IMR-90 (cell line): ENCODE measurements at regions not wholly inside any gene's neighbourhood (a gene's known extent, or its start where the extent isn't known, plus 50 kb on each side); places are given as distances from the start of the nearest gene placed in this dataset.

Experiments
- ATAC-seq: fragments of 200-7000 bp; cut with Tn5 transposase; 2 replicates; pipeline ENCODE4 v1.9.1; 2020; ENCODE audit warnings: low read depth, mild to moderate bottlenecking, moderate library complexity
- BruUV-seq: library from RNA; stranded (reverse); fragments of 400-500 nt; replicated peaks from 2 replicates; lab custom pipeline; 2021; lab: Mats Ljungman, UMichigan
- CTCF ChIA-PET: fragments of 300-600 bp; formaldehyde crosslinking; extraction: SDS; loops from one replicate; lab custom pipeline; 2021; ENCODE audit warnings: antibody characterized with exemption; lab: Yijun Ruan, JAX
- POLR2A ChIA-PET: fragments of 300-600 bp; sonication (Branson Sonifier 250); formaldehyde crosslinking; loops from one replicate; lab custom pipeline; 2022; ENCODE audit warnings: antibody characterized with exemption; ENCODE audit not compliant: unreplicated experiment; lab: Charles Lee
- DNase-seq: peaks from one replicate; pipeline ENCODE4 v3.0.0; 2013
- H2AFZ ChIP-seq: replicated peaks from 2 replicates; pipeline ENCODE3; 2013; ENCODE audit warnings: low read length, mild to moderate bottlenecking; ENCODE audit not compliant: poor library complexity
- H2AK5ac ChIP-seq: 2 replicates; pipeline ENCODE4 v1.6.1; 2013; ENCODE audit warnings: low read depth, low read length, inconsistent platforms
- H2AK9ac ChIP-seq: replicated peaks from 2 replicates; pipeline ENCODE3; 2013; ENCODE audit warnings: mild to moderate bottlenecking, low read depth, low read length, moderate library complexity; ENCODE audit not compliant: poor library complexity
- H2BK120ac ChIP-seq: 2 replicates; pipeline ENCODE4 v1.6.1; 2013; ENCODE audit warnings: low read depth, low read length, inconsistent platforms
- H2BK15ac ChIP-seq: 3 replicates; pipeline ENCODE4 v1.6.1; 2013; ENCODE audit warnings: low read depth, low read length, inconsistent platforms
- H2BK20ac ChIP-seq: 2 replicates; pipeline ENCODE4 v1.6.1; 2013; ENCODE audit warnings: low read depth, mild to moderate bottlenecking, inconsistent platforms, low read length, moderate library complexity
- H2BK5ac ChIP-seq: 2 replicates; pipeline ENCODE4 v1.6.1; 2013; ENCODE audit warnings: mild to moderate bottlenecking, low read depth, low read length, inconsistent platforms; ENCODE audit not compliant: poor library complexity, severe bottlenecking
- H3K14ac ChIP-seq: replicated peaks from 2 replicates; pipeline ENCODE4 v1.6.1; 2013; ENCODE audit warnings: low read depth, low read length, inconsistent platforms
- H3K18ac ChIP-seq: 2 replicates; pipeline ENCODE4 v1.6.1; 2013; ENCODE audit warnings: low read depth, low read length, control low read depth
- H3K23ac ChIP-seq: 2 replicates; pipeline ENCODE4 v1.6.1; 2013; ENCODE audit warnings: low read depth, low read length, inconsistent platforms
- H3K27ac ChIP-seq: 2 replicates; pipeline ENCODE4 v1.5.1; 2013; ENCODE audit warnings: mild to moderate bottlenecking, control low read depth, low read length; ENCODE audit not compliant: insufficient read depth
- H3K27me3 ChIP-seq: 2 replicates; pipeline ENCODE4 v1.6.1; 2013; ENCODE audit warnings: low read length; ENCODE audit not compliant: control insufficient read depth, insufficient read depth
- H3K36me3 ChIP-seq: 2 replicates; pipeline ENCODE4 v1.6.1; 2013; ENCODE audit warnings: low read length, mixed read lengths; ENCODE audit not compliant: control insufficient read depth, insufficient read depth
- H3K4ac ChIP-seq: 2 replicates; pipeline ENCODE4 v1.6.1; 2013; ENCODE audit warnings: low read depth, low read length, inconsistent platforms
- H3K4me1 ChIP-seq: 2 replicates; pipeline ENCODE4 v1.6.1; 2013; ENCODE audit warnings: low read length, mixed read lengths; ENCODE audit not compliant: control insufficient read depth, insufficient read depth
- H3K4me2 ChIP-seq: 2 replicates; pipeline ENCODE4 v1.6.1; 2013; ENCODE audit warnings: low read depth, mild to moderate bottlenecking, control low read depth, low read length, moderate library complexity
- H3K4me3 ChIP-seq: 2 replicates; pipeline ENCODE4 v1.5.1; 2013; ENCODE audit warnings: low read depth, mild to moderate bottlenecking, control low read depth, low read length, moderate library complexity; ENCODE audit not compliant: insufficient read depth
- H3K56ac ChIP-seq: 2 replicates; pipeline ENCODE4 v1.6.1; 2013; ENCODE audit warnings: low read length, inconsistent platforms; ENCODE audit not compliant: insufficient read depth; ENCODE audit errors: extremely low read depth
- H3K79me1 ChIP-seq, 2 experiments: 2 replicates each; pipeline ENCODE4 v1.6.1; 2013; ENCODE audit warnings: low read length in 2 of 2, inconsistent platforms in 1 of 2, low read depth in 1 of 2
- H3K9ac ChIP-seq: 2 replicates; pipeline ENCODE4 v1.6.1; 2013; ENCODE audit warnings: low read depth, low read length, control low read depth
- H3K9me1 ChIP-seq: 2 replicates; pipeline ENCODE4 v1.6.1; 2013; ENCODE audit warnings: low read length, inconsistent platforms; ENCODE audit not compliant: insufficient read depth
- H3K9me3 ChIP-seq: 2 replicates; pipeline ENCODE4 v1.6.1; 2013; ENCODE audit warnings: low read length; ENCODE audit not compliant: control insufficient read depth, insufficient read depth
- H4K20me1 ChIP-seq: 2 replicates; pipeline ENCODE4 v1.6.1; 2013; ENCODE audit warnings: low read length, inconsistent platforms; ENCODE audit not compliant: insufficient read depth
- H4K5ac ChIP-seq: 2 replicates; pipeline ENCODE4 v1.6.1; 2013; ENCODE audit warnings: mild to moderate bottlenecking, low read depth, low read length, control low read depth
- H4K8ac ChIP-seq, 2 experiments: 2 replicates each; pipeline ENCODE4 v1.6.1; 2013; ENCODE audit warnings: low read depth in 2 of 2, low read length in 2 of 2, control low read depth in 1 of 2, inconsistent platforms in 1 of 2
- H4K91ac ChIP-seq: 2 replicates; pipeline ENCODE4 v1.6.1; 2013; ENCODE audit warnings: low read depth, low read length, inconsistent platforms; ENCODE audit not compliant: insufficient read depth
- CEBPB ChIP-seq: IDR thresholded peaks from 2 replicates; pipeline ENCODE4 v1.6.1; 2012; ENCODE audit warnings: low read depth, low read length, improper control_type of control experiment
- CHD1 ChIP-seq: IDR thresholded peaks from 2 replicates; pipeline ENCODE4 v1.6.1; 2012; ENCODE audit warnings: low read depth, low read length, improper control_type of control experiment
- MAFK ChIP-seq: IDR thresholded peaks from 2 replicates; pipeline ENCODE4 v1.6.1; 2012; ENCODE audit warnings: low read depth, low read length, improper control_type of control experiment
- RCOR1 ChIP-seq: IDR thresholded peaks from 2 replicates; pipeline ENCODE4 v1.6.1; 2012; ENCODE audit warnings: mild to moderate bottlenecking, low read length, improper control_type of control experiment; ENCODE audit not compliant: insufficient replicate concordance
- SMC3 ChIP-seq: fragments of 150-350 bp; IDR thresholded peaks from 2 replicates; pipeline ENCODE4 v1.6.1; 2016; ENCODE audit warnings: low read depth, mild to moderate bottlenecking, antibody characterized with exemption, low read length, moderate library complexity
- WGBS, 2 experiments: methylation state at CpG; one replicate each; pipeline versions ENCODE4 v1.1.5 to v1.1.7; 2013; ENCODE audit warnings: missing lambda C conversion rate in 2 of 2; ENCODE audit not compliant: insufficient read length in 1 of 2; ENCODE audit errors: extremely low coverage in 2 of 2; 5-methylcytosine and 5-hydroxymethylcytosine counted together
- dilution Hi-C: fragments of 300-500 bp; cut with HindIII; formaldehyde crosslinking; loops from one replicate; pipeline ENCODE4 v1.14.3; 2018; ENCODE audit warnings: low sequenced_read_pairs; ENCODE audit not compliant: unreplicated experiment
- in situ Hi-C: fragments of 300-500 bp; cut with MboI; formaldehyde crosslinking; loops from 3 replicates; pipeline ENCODE4 v1.14.3; 2019; ENCODE audit warnings: low sequenced_read_pairs, inconsistent platforms, mixed read lengths
- intact Hi-C: fragments of 100-400 bp; cut with micrococcal nuclease; formaldehyde crosslinking; loops from 2 replicates; pipeline ENCODE4 v1.10.0; 2022

- intact Hi-C loops, result no loop called here
- H3K18ac ChIP-seq, result no peak overlapping the region
- H3K27ac ChIP-seq, result no peak overlapping the region
- no peak overlapping the region for H2BK15ac ChIP-seq
- peaks cover 4% of the 10 kb centered on the region; the same call in 1 of the 2 replicates for H3K4me1 ChIP-seq
- in situ Hi-C loops, result no loop called here
- H3K27me3 ChIP-seq, result no peaks in the 10 kb centered on the region
- no peaks in the 10 kb centered on the region; the same call in 1 of the 2 replicates for H3K9me1 ChIP-seq
- no peak overlapping the region for H4K5ac ChIP-seq
- no peak overlapping the region for H3K14ac ChIP-seq
- ChIA-PET CTCF (no interaction called here), POLR2A (no interaction called here)
- H2AFZ ChIP-seq, result no peak overlapping the region
- dilution Hi-C loops, result no loop called here
- peaks cover 2% of the 10 kb centered on the region; the same call in 1 of the 2 replicates for H3K9me3 ChIP-seq
- no peak overlapping the region for H3K9ac ChIP-seq
- DNase-seq (no peak), ATAC-seq (no peak)
- WGBS, 2 experiments, result 40% methylated on average over 2 of the region's 2 CpGs; no CpG with 5 or more reads in 1 of the 2 experiments
- H3K4me3 ChIP-seq, result no peak overlapping the region
- H2AK9ac ChIP-seq, result no peak overlapping the region
- no peaks in the 10 kb centered on the region for H3K36me3 ChIP-seq
- H4K20me1 ChIP-seq, result no peaks in the 10 kb centered on the region
- no peak overlapping the region for H3K4me2 ChIP-seq
- H3K79me1 ChIP-seq, result no peaks in the 10 kb centered on the region
- H2AK5ac ChIP-seq, result no peak overlapping the region
- no peak overlapping the region for H2BK5ac ChIP-seq
- no peak overlapping the region for H3K4ac ChIP-seq
- BruUV-seq, result no TSS peak
- TF ChIP-seq RCOR1 (no peak), CEBPB (no peak), CHD1 (no peak), SMC3 (no peak), MAFK (no peak)
- no peak overlapping the region for H3K56ac ChIP-seq
- no peak overlapping the region for H3K23ac ChIP-seq
- no peak overlapping the region for H4K91ac ChIP-seq
- H2BK120ac ChIP-seq, result no peak overlapping the region
- no peak overlapping the region for H2BK20ac ChIP-seq
- no peak overlapping the region for H4K8ac ChIP-seq
Observed at GRCh38 chr3:55367384-55367783, 119.7 kb downstream of the WNT5A start.
